ENCODE measurements at regions not wholly inside any gene's neighbourhood (a gene's known extent, or its start where the extent isn't known, plus 50 kb on each side); places are given as distances from the start of the nearest gene placed in this dataset.

- DNase-seq (ENCODE audit: low read depth, low spot score) = no peak
- in situ Hi-C loops (cut with HindIII; ENCODE audit: low sequenced_read_pairs) = no loop called here
- H3K4me3 ChIP-seq (ENCODE audit: low read depth, low read length) = no peak overlapping the region
- no peak for TF ChIP-seq CTCF (IDR thresholded peaks at IDR 0.05; ENCODE audit: low read depth, low read length)
Observed at GRCh38 chr5:155780260-155780659, 546.7 kb upstream of the SGCD start.

GRCh38 chr5:155783246-155783645 is 543.7 kb upstream of the SGCD start:
- DNase-seq (ENCODE audit: low read depth, low spot score) = no peak
- no peak for TF ChIP-seq CTCF (IDR thresholded peaks at IDR 0.05; ENCODE audit: low read depth, low read length)
- in situ Hi-C loops (cut with HindIII; ENCODE audit: low sequenced_read_pairs) = no loop called here
- no peak overlapping the region for H3K4me3 ChIP-seq (ENCODE audit: low read depth, low read length)

GRCh38 chr5:155783791-155784190 is 543.2 kb upstream of the SGCD start:
- no peak overlapping the region for H3K4me3 ChIP-seq (ENCODE audit: low read depth, low read length)
- no peak for DNase-seq (ENCODE audit: low read depth, low spot score)
- in situ Hi-C loops (cut with HindIII; ENCODE audit: low sequenced_read_pairs) = no loop called here
- no peak for TF ChIP-seq CTCF (IDR thresholded peaks at IDR 0.05; ENCODE audit: low read depth, low read length)

GRCh38 chr5:155786108-155786507 is 540.9 kb upstream of the SGCD start:
- in situ Hi-C loops (cut with HindIII; ENCODE audit: low sequenced_read_pairs) = no loop called here
- no peak for TF ChIP-seq CTCF (IDR thresholded peaks at IDR 0.05; ENCODE audit: low read depth, low read length)
- H3K4me3 ChIP-seq (ENCODE audit: low read depth, low read length) = no peak overlapping the region
- DNase-seq (ENCODE audit: low read depth, low spot score) = no peak

- H3K4me3 ChIP-seq (ENCODE audit: low read depth, low read length) = no peak overlapping the region
- no peak for TF ChIP-seq CTCF (IDR thresholded peaks at IDR 0.05; ENCODE audit: low read depth, low read length)
- DNase-seq (ENCODE audit: low read depth, low spot score) = no peak
- in situ Hi-C loops (cut with HindIII; ENCODE audit: low sequenced_read_pairs) = no loop called here
Observed at GRCh38 chr5:155792873-155793272, 534.1 kb upstream of the SGCD start.

- DNase-seq (ENCODE audit: low read depth, low spot score) = peak; percentile 1
- H3K4me3 ChIP-seq (ENCODE audit: low read depth, low read length) = no peak overlapping the region
- in situ Hi-C loops (cut with HindIII; ENCODE audit: low sequenced_read_pairs) = no loop called here
- TF ChIP-seq CTCF (IDR thresholded peaks at IDR 0.05; ENCODE audit: low read depth, low read length) = no peak
Observed at GRCh38 chr5:155794795-155795194, 532.2 kb upstream of the SGCD start.

- no peak for TF ChIP-seq CTCF (IDR thresholded peaks at IDR 0.05; ENCODE audit: low read depth, low read length)
- H3K4me3 ChIP-seq (ENCODE audit: low read depth, low read length) = no peak overlapping the region
- no peak for DNase-seq (ENCODE audit: low read depth, low spot score)
- in situ Hi-C loops (cut with HindIII; ENCODE audit: low sequenced_read_pairs) = no loop called here
Observed at GRCh38 chr5:155799308-155799707, 527.7 kb upstream of the SGCD start.
